H9 (cell line): ENCODE measurements at regions not wholly inside any gene's neighbourhood (a gene's known extent, or its start where the extent isn't known, plus 50 kb on each side); places are given as distances from the start of the nearest gene placed in this dataset.

Source experiments
- DNase-seq: peaks from one replicate; pipeline ENCODE4 v3.0.0-alpha.2; 2017
- H2AFZ ChIP-seq: one replicate; pipeline ENCODE4 v1.6.1; 2013; ENCODE audit warnings: mild to moderate bottlenecking, low read length, control low read depth, moderate library complexity
- H2AK5ac ChIP-seq: 2 replicates; pipeline ENCODE4 v1.6.1; 2013; ENCODE audit warnings: low read length, control low read depth, mixed read lengths; ENCODE audit not compliant: insufficient read length
- H2BK120ac ChIP-seq: one replicate; pipeline ENCODE4 v1.6.1; 2013; ENCODE audit warnings: low read depth, mild to moderate bottlenecking, low read length, control low read depth, inconsistent platforms; ENCODE audit not compliant: poor library complexity, severe bottlenecking
- H2BK12ac ChIP-seq: 2 replicates; pipeline ENCODE4 v1.6.1; 2013; ENCODE audit warnings: low read length, control low read depth, mixed read lengths, low read depth; ENCODE audit not compliant: insufficient read length
- H2BK15ac ChIP-seq: 2 replicates; pipeline ENCODE4 v1.6.1; 2013; ENCODE audit warnings: low read depth, low read length, control low read depth
- H2BK20ac ChIP-seq: one replicate; pipeline ENCODE4 v1.6.1; 2013; ENCODE audit warnings: low read depth, mild to moderate bottlenecking, low read length, control low read depth, inconsistent platforms; ENCODE audit not compliant: poor library complexity, severe bottlenecking
- H2BK5ac ChIP-seq: 2 replicates; pipeline ENCODE4 v1.6.1; 2013; ENCODE audit warnings: low read length, control low read depth, mixed read lengths; ENCODE audit not compliant: insufficient read length
- H3K14ac ChIP-seq: 2 replicates; pipeline ENCODE4 v1.6.1; 2013; ENCODE audit warnings: low read length, control low read depth; ENCODE audit not compliant: insufficient read depth
- H3K18ac ChIP-seq: 2 replicates; pipeline ENCODE4 v1.6.1; 2013; ENCODE audit warnings: low read depth, mild to moderate bottlenecking, mixed read lengths, low read length, control low read depth; ENCODE audit not compliant: insufficient read length
- H3K23ac ChIP-seq: 2 replicates; pipeline ENCODE4 v1.6.1; 2013; ENCODE audit warnings: low read length, control low read depth, mixed read lengths, low read depth; ENCODE audit not compliant: insufficient read length
- H3K23me2 ChIP-seq: 2 replicates; pipeline ENCODE4 v1.6.1; 2013; ENCODE audit warnings: low read depth, mild to moderate bottlenecking, mixed read lengths, low read length, control low read depth; ENCODE audit not compliant: insufficient read length, poor library complexity, severe bottlenecking
- H3K27ac ChIP-seq: 2 replicates; pipeline ENCODE4 v1.5.1; 2013; ENCODE audit warnings: low read length, control low read depth, mixed read lengths, low read depth; ENCODE audit not compliant: insufficient read length
- H3K27me3 ChIP-seq: 2 replicates; pipeline ENCODE4 v1.6.1; 2013; ENCODE audit warnings: low read length, control low read depth, inconsistent platforms; ENCODE audit not compliant: insufficient read depth
- H3K4ac ChIP-seq: 2 replicates; pipeline ENCODE4 v1.6.1; 2013; ENCODE audit warnings: low read depth, mild to moderate bottlenecking, control low read depth, inconsistent platforms, low read length, moderate library complexity
- H3K4me1 ChIP-seq: 2 replicates; pipeline ENCODE4 v1.6.1; 2013; ENCODE audit warnings: low read length, control low read depth, inconsistent platforms; ENCODE audit not compliant: insufficient read depth
- H3K4me2 ChIP-seq: 2 replicates; pipeline ENCODE4 v1.6.1; 2013; ENCODE audit warnings: low read length, control low read depth, mixed read lengths; ENCODE audit not compliant: insufficient read length, insufficient read depth
- H3K56ac ChIP-seq: 2 replicates; pipeline ENCODE4 v1.6.1; 2013; ENCODE audit warnings: low read depth, mild to moderate bottlenecking, mixed read lengths, low read length, control low read depth; ENCODE audit not compliant: insufficient read length
- H3K79me1 ChIP-seq: 2 replicates; pipeline ENCODE4 v1.6.1; 2013; ENCODE audit warnings: low read depth, mild to moderate bottlenecking, moderate library complexity, low read length, control low read depth, inconsistent platforms; ENCODE audit not compliant: insufficient read depth, poor library complexity, severe bottlenecking
- H3K79me2 ChIP-seq: 2 replicates; pipeline ENCODE4 v1.6.1; 2013; ENCODE audit warnings: low read length, control low read depth, inconsistent platforms; ENCODE audit not compliant: insufficient read depth
- H3K9ac ChIP-seq: 2 replicates; pipeline ENCODE4 v1.6.1; 2013; ENCODE audit warnings: low read length, control low read depth, mixed read lengths; ENCODE audit not compliant: insufficient read length; ENCODE audit errors: extremely low read depth
- H3K9me3 ChIP-seq: one replicate; pipeline ENCODE4 v1.6.1; 2013; ENCODE audit warnings: low read depth, low read length, inconsistent platforms; ENCODE audit not compliant: control insufficient read depth
- H3T11ph ChIP-seq: one replicate; pipeline ENCODE4 v1.6.1; 2013; ENCODE audit warnings: mild to moderate bottlenecking, low read length, control low read depth, inconsistent platforms
- H4K20me1 ChIP-seq: one replicate; pipeline ENCODE4 v1.6.1; 2013; ENCODE audit not compliant: control insufficient read depth, insufficient read length, insufficient read depth
- H4K5ac ChIP-seq: 2 replicates; pipeline ENCODE4 v1.6.1; 2013; ENCODE audit warnings: low read depth, mild to moderate bottlenecking, mixed read lengths, low read length, control low read depth; ENCODE audit not compliant: insufficient read length
- H4K8ac ChIP-seq: replicated peaks from 2 replicates; pipeline ENCODE4 v1.6.1; 2013; ENCODE audit warnings: low read length, control low read depth, mixed read lengths, low read depth; ENCODE audit not compliant: insufficient read length
- H4K91ac ChIP-seq: 2 replicates; pipeline ENCODE4 v1.6.1; 2013; ENCODE audit warnings: low read depth, mild to moderate bottlenecking, moderate library complexity, mixed read lengths, low read length, control low read depth; ENCODE audit not compliant: insufficient read length
- H3K27ac Mint-ChIP-seq, 3 experiments: 2 replicates in 2 of 3; 3 replicates in 1 of 3; pipeline ENCODE4 v1.8.0; 2020 to 2021; ENCODE audit warnings: mixed read lengths in 3 of 3, mild to moderate bottlenecking in 1 of 3, moderate library complexity in 1 of 3
- H3K27me3 Mint-ChIP-seq: 2 replicates; pipeline ENCODE4 v1.8.0; 2021; ENCODE audit warnings: low read depth, mild to moderate bottlenecking, moderate library complexity, mixed read lengths
- H3K36me3 Mint-ChIP-seq, 3 experiments: 2 replicates in 2 of 3; 3 replicates in 1 of 3; pipeline ENCODE4 v1.8.0; 2020 to 2021; ENCODE audit warnings: low read depth in 3 of 3, mixed read lengths in 3 of 3; ENCODE audit not compliant: insufficient read depth in 1 of 3
- H3K4me1 Mint-ChIP-seq, 2 experiments: 2 replicates each; pipeline ENCODE4 v1.8.0; 2020; ENCODE audit warnings: mixed read lengths in 2 of 2
- H3K4me3 Mint-ChIP-seq, 2 experiments: 2 replicates in 1 of 2; 3 replicates in 1 of 2; pipeline ENCODE4 v1.8.0; 2020 to 2021; ENCODE audit warnings: mild to moderate bottlenecking in 2 of 2, mixed read lengths in 2 of 2, moderate library complexity in 1 of 2
- H3K9me3 Mint-ChIP-seq, 2 experiments: 2 replicates in 1 of 2; 3 replicates in 1 of 2; pipeline ENCODE4 v1.8.0; 2020; ENCODE audit warnings: mild to moderate bottlenecking in 2 of 2, mixed read lengths in 2 of 2, moderate library complexity in 1 of 2
- CTCF ChIP-seq: fragments of 200-600 bp; sonication (generic); conservative IDR thresholded peaks from 3 replicates; pipeline ENCODE4 v1.8.0; 2021; ENCODE audit warnings: antibody characterized with exemption, mild to moderate bottlenecking

GRCh38 chr2:195395362-195395761 is 261.7 kb upstream of the SLC39A10 start:
- Mint-ChIP-seq H3K36me3 (no peaks in the 10 kb centered on the region), H3K27me3 (no peaks in the 10 kb centered on the region), H3K9me3 (no peaks in the 10 kb centered on the region), H3K27ac (no peak overlapping the region), H3K4me3 (no peak overlapping the region), H3K4me1 (no peaks in the 10 kb centered on the region)
- no peak overlapping the region for H3K4ac ChIP-seq
- H3K4me2 ChIP-seq, result no peak overlapping the region
- H3K79me1 ChIP-seq, result no peaks in the 10 kb centered on the region
- H3K56ac ChIP-seq, result no peak overlapping the region
- no peak overlapping the region for H2BK12ac ChIP-seq
- no peaks in the 10 kb centered on the region for H3K23me2 ChIP-seq
- no peaks in the 10 kb centered on the region for H3K79me2 ChIP-seq
- no peaks in the 10 kb centered on the region for H3K4me1 ChIP-seq
- no peak overlapping the region for H2AK5ac ChIP-seq
- H4K5ac ChIP-seq, result no peak overlapping the region
- H2BK5ac ChIP-seq, result no peak overlapping the region
- no peak overlapping the region for H2AFZ ChIP-seq
- H3K27me3 ChIP-seq, result no peaks in the 10 kb centered on the region
- no peak overlapping the region for H3K18ac ChIP-seq
- H3K23ac ChIP-seq, result no peak overlapping the region
- H4K8ac ChIP-seq, result no peak overlapping the region
- no peak overlapping the region for H2BK20ac ChIP-seq
- no peak overlapping the region for H3T11ph ChIP-seq
- no peak overlapping the region for H4K91ac ChIP-seq
- H4K20me1 ChIP-seq, result no peaks in the 10 kb centered on the region
- no peak overlapping the region for H3K9ac ChIP-seq
- no peak overlapping the region for H2BK15ac ChIP-seq
- no peak overlapping the region for H3K27ac ChIP-seq
- no peak overlapping the region for H3K14ac ChIP-seq
- H3K9me3 ChIP-seq, result no peaks in the 10 kb centered on the region
- H2BK120ac ChIP-seq, result no peak overlapping the region
- no peak for TF ChIP-seq CTCF
- DNase-seq, result no peak
